ENCODE measurements at regions not wholly inside any gene's neighbourhood (a gene's known extent, or its start where the extent isn't known, plus 50 kb on each side); places are given as distances from the start of the nearest gene placed in this dataset.

DNA sequence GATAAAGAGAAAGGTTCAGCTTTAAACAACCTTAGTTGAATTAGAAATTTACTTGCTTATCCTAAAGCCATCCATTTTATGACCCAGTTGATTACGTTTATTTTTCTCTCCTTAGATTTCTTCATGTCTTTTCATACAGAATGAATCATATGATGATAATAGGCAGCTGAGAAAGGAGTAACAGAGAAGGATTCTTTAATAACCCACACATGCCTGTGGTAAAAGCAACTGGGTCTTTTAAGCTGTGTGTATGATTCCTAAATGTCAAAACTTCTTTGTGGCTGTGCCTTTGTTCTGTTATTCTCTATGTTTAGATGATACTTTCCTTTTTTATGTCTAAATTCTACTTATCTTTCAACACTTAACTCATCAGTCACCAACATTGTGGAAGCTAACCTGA is 626.5 kb downstream of the NCAM2 start:
- no peak overlapping the region for H3K27ac ChIP-seq
- no peak for TF ChIP-seq CTCF (IDR thresholded peaks at IDR 0.05)
- no peaks in the 10 kb centered on the region for H3K36me3 ChIP-seq
- no peaks in the 10 kb centered on the region for H3K4me1 ChIP-seq
- H3K9me3 ChIP-seq: no peaks in the 10 kb centered on the region
- H3K4me3 ChIP-seq: no peak overlapping the region
- intact Hi-C loops (cut with DNase I; ENCODE audit: low total_unique reads): no loop called here
- DNase-seq: no peak
- no peaks in the 10 kb centered on the region for H3K27me3 ChIP-seq

DNA sequence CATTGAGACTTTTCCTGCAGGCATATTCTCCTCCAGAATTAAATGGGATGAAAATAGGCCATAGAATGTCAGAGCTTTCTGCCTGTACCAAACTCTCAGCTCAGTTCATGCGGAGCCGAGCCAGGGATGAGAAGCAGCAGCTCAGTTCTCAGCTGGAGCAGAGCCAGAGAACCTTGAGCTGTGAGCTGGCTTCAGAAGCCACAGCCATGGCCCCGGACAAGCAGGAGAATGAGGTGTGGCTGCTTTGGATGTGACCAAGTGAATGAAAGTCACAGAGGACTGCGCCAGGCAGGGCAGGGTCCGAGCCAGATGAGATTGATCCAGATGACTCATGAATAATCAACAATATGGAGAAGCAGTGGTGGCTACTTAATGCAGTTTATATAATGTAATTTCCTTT is 633.8 kb downstream of the NCAM2 start:
- Histone ChIP-seq H3K4me3 (no peak overlapping the region), H3K36me3 (no peaks in the 10 kb centered on the region), H3K4me1 (no peaks in the 10 kb centered on the region), H3K27me3 (no peaks in the 10 kb centered on the region), H3K9me3 (no peaks in the 10 kb centered on the region), H3K27ac (no peak overlapping the region)
- no peak for DNase-seq
- intact Hi-C loops (cut with DNase I; ENCODE audit: low total_unique reads): no loop called here
- TF ChIP-seq CTCF (IDR thresholded peaks at IDR 0.05): no peak

DNA sequence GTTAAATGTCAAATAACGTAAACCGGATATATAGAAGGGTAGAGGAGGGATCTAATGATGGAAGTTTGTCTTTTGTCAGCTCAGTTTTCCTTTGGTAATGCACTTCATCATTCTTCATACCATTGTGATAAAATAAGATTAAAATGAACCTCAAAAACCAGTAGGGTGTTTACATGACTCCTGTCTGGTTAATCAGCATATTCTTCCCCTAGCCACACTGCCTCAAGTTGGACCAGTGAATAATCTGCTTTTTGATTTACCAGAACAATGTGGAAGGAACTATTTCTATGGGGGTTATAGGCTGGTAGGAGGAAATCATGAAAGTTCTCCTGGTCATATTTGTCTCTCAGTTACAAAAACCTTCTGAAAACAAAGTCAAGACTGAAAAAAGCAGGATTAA is 634.7 kb downstream of the NCAM2 start:
- no peaks in the 10 kb centered on the region for H3K27me3 ChIP-seq
- H3K27ac ChIP-seq: no peak overlapping the region
- no peak for TF ChIP-seq CTCF (IDR thresholded peaks at IDR 0.05)
- no peak overlapping the region for H3K4me3 ChIP-seq
- DNase-seq: no peak
- no peaks in the 10 kb centered on the region for H3K36me3 ChIP-seq
- H3K9me3 ChIP-seq: no peaks in the 10 kb centered on the region
- H3K4me1 ChIP-seq: no peaks in the 10 kb centered on the region
- intact Hi-C loops (cut with DNase I; ENCODE audit: low total_unique reads): no loop called here

GRCh38 chr21:21661741-21662140 is 663.5 kb downstream of the NCAM2 start:
- Histone ChIP-seq H3K36me3 (no peaks in the 10 kb centered on the region), H3K9me3 (no peaks in the 10 kb centered on the region), H3K27me3 (no peaks in the 10 kb centered on the region), H3K27ac (no peak overlapping the region), H3K4me3 (no peak overlapping the region), H3K4me1 (no peaks in the 10 kb centered on the region)
- intact Hi-C loops (cut with DNase I; ENCODE audit: low total_unique reads): no loop called here
- no peak for DNase-seq
- no peak for TF ChIP-seq CTCF (IDR thresholded peaks at IDR 0.05)

DNA sequence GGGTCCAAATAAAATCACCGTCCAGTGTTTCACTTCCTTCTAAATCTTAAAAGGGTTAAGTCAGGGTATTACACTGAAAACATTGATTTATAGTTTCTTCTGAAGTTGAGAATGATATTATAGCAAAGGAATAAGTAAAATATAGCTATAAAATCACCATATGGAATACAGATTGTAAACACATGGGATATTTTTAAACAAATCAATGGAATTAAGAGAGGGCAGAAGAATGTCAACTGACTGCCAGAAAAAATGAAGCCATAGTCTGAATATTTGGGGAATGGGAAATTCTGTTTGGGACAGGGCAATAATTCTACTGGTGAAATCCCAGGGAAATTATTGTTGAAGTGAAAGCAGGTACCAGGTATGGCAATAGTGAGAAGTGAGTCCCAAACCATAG is 664.6 kb downstream of the NCAM2 start:
- Histone ChIP-seq H3K4me1 (no peaks in the 10 kb centered on the region), H3K27me3 (no peaks in the 10 kb centered on the region), H3K36me3 (no peaks in the 10 kb centered on the region), H3K9me3 (no peaks in the 10 kb centered on the region), H3K27ac (no peak overlapping the region), H3K4me3 (no peak overlapping the region)
- intact Hi-C loops (cut with DNase I; ENCODE audit: low total_unique reads): no loop called here
- DNase-seq: no peak
- no peak for TF ChIP-seq CTCF (IDR thresholded peaks at IDR 0.05)

- no peak for TF ChIP-seq CTCF (IDR thresholded peaks at IDR 0.05)
- H3K4me1 ChIP-seq: no peaks in the 10 kb centered on the region
- no peaks in the 10 kb centered on the region for H3K27me3 ChIP-seq
- no peak overlapping the region for H3K4me3 ChIP-seq
- no peak for DNase-seq
- intact Hi-C loops (cut with DNase I; ENCODE audit: low total_unique reads): no loop called here
- H3K9me3 ChIP-seq: no peaks in the 10 kb centered on the region
- no peaks in the 10 kb centered on the region for H3K36me3 ChIP-seq
- no peak overlapping the region for H3K27ac ChIP-seq
Measured at GRCh38 chr21:21664871-21665270, 666.7 kb downstream of the NCAM2 start.

Measured in tibial artery (tissue), 4 donors.